CD4-positive, alpha-beta T cell (primary cell): ENCODE measurements at regions not wholly inside any gene's neighbourhood (a gene's known extent, or its start where the extent isn't known, plus 50 kb on each side); places are given as distances from the start of the nearest gene placed in this dataset.

ENCODE experiments used
- ATAC-seq: fragments of 200-7000 bp; cut with Tn5 transposase; one replicate; pipeline ENCODE4 v1.10.0; 2022; ENCODE audit warnings: mild to moderate bottlenecking; ENCODE audit not compliant: poor library complexity
- CTCF ChIA-PET: fragments of 350-600 bp; sonication (Branson Sonifier 250); formaldehyde crosslinking; loops from one replicate; lab custom pipeline; 2021; ENCODE audit warnings: antibody characterized with exemption, inconsistent platforms; lab: Charles Lee
- POLR2A ChIA-PET: fragments of 350-600 bp; sonication (Branson Sonifier 250); formaldehyde crosslinking; loops from one replicate; lab custom pipeline; 2021; ENCODE audit warnings: antibody characterized with exemption, inconsistent platforms; lab: Charles Lee
- DNase-seq, 14 experiments: peaks; one replicate each; pipeline ENCODE4 v3.0.0-alpha.2; 2013 to 2020; ENCODE audit warnings: mixed read lengths in 2 of 14
- H3K27ac ChIP-seq, 2 donors: one replicate each; pipeline versions ENCODE4 v1.5.1 to v1.7.0; 2013; ENCODE audit warnings: low read length in 2 of 2, low read depth in 1 of 2, mild to moderate bottlenecking in 1 of 2
- H3K27me3 ChIP-seq, 2 experiments: 1 replicate in 1 of 2; 2 replicates in 1 of 2; pipeline versions ENCODE4 v1.6.1 to v1.7.0; 2013; ENCODE audit warnings: low read length in 2 of 2, control low read depth in 1 of 2, mild to moderate bottlenecking in 1 of 2, moderate library complexity in 1 of 2; ENCODE audit not compliant: insufficient read depth in 2 of 2, control insufficient read depth in 1 of 2
- H3K36me3 ChIP-seq: one replicate; pipeline ENCODE4 v1.6.1; 2013; ENCODE audit warnings: low read length, control low read depth; ENCODE audit not compliant: insufficient read depth
- H3K4me1 ChIP-seq: one replicate; pipeline ENCODE4 v1.6.1; 2013; ENCODE audit warnings: low read length, control low read depth; ENCODE audit not compliant: insufficient read depth
- H3K4me3 ChIP-seq: one replicate; pipeline ENCODE4 v1.5.1; 2013; ENCODE audit warnings: mild to moderate bottlenecking, low read length, moderate library complexity
- H3K9me3 ChIP-seq, 2 experiments: 1 replicate in 1 of 2; 2 replicates in 1 of 2; pipeline versions ENCODE4 v1.6.1 to v1.7.0; 2013; ENCODE audit warnings: low read length in 2 of 2, mild to moderate bottlenecking in 2 of 2, control low read depth in 1 of 2, moderate library complexity in 1 of 2; ENCODE audit not compliant: control insufficient read depth in 1 of 2, insufficient read depth in 1 of 2
- H3K27ac Mint-ChIP-seq: one replicate; pipeline ENCODE4 v1.8.0; 2020; ENCODE audit warnings: mixed read lengths
- H3K27me3 Mint-ChIP-seq: one replicate; pipeline ENCODE4 v1.8.0; 2021; ENCODE audit warnings: mixed read lengths
- H3K36me3 Mint-ChIP-seq: one replicate; pipeline ENCODE4 v1.8.0; 2021; ENCODE audit warnings: low read depth, mixed read lengths
- H3K4me1 Mint-ChIP-seq: one replicate; pipeline ENCODE4 v1.8.0; 2021; ENCODE audit warnings: low read depth, mixed read lengths
- H3K4me3 Mint-ChIP-seq: one replicate; pipeline ENCODE4 v1.8.0; 2020; ENCODE audit warnings: mild to moderate bottlenecking, mixed read lengths
- H3K9me3 Mint-ChIP-seq: one replicate; pipeline ENCODE4 v1.8.0; 2020; ENCODE audit warnings: mixed read lengths
- CTCF ChIP-seq: fragments of 200-600 bp; IDR thresholded peaks from one replicate; pipeline ENCODE4 v1.8.0; 2022; ENCODE audit warnings: antibody characterized with exemption, mild to moderate bottlenecking
- intact Hi-C, 2 experiments: fragments of 100-400 bp; cut with DNase I in 1 of 2; cut with micrococcal nuclease in 1 of 2; formaldehyde crosslinking; loops; one replicate each; pipeline versions ENCODE4 v1.15.1 to v1.9.0; 2023 to 2025; cut with DNase I, micrococcal nuclease

- DNase-seq (no peak), ATAC-seq (no peak)
- Mint-ChIP-seq H3K36me3 (no peaks in the 10 kb centered on the region), H3K9me3 (peaks cover 11% of the 10 kb centered on the region), H3K27me3 (no peaks in the 10 kb centered on the region), H3K27ac (no peak overlapping the region), H3K4me1 (no peaks in the 10 kb centered on the region), H3K4me3 (no peak overlapping the region)
- no peaks in the 10 kb centered on the region for H3K36me3 ChIP-seq
- ChIA-PET CTCF (no interaction called here), POLR2A (no interaction called here)
- H3K4me1 ChIP-seq, result no peaks in the 10 kb centered on the region
- H3K27ac ChIP-seq, result no peak overlapping the region
- H3K27me3 ChIP-seq, result no peaks in the 10 kb centered on the region
- no peak overlapping the region for H3K4me3 ChIP-seq
- intact Hi-C loops, result no loop called here
- no peak for TF ChIP-seq CTCF
- no peaks in the 10 kb centered on the region for H3K9me3 ChIP-seq
These were observed 131.9 kb downstream of the SOX11 start for GRCh38 chr2:5824126-5824525.

- DNase-seq, result no peak
- H3K27me3 ChIP-seq, result no peaks in the 10 kb centered on the region
- Mint-ChIP-seq H3K4me3 (no peak overlapping the region), H3K36me3 (no peaks in the 10 kb centered on the region), H3K4me1 (no peaks in the 10 kb centered on the region), H3K9me3 (peaks cover 11% of the 10 kb centered on the region), H3K27me3 (no peaks in the 10 kb centered on the region), H3K27ac (no peak overlapping the region)
- H3K36me3 ChIP-seq, result no peaks in the 10 kb centered on the region
- ATAC-seq, result no peak
- ChIA-PET POLR2A (no interaction called here), CTCF (no interaction called here)
- no peak for TF ChIP-seq CTCF
- no peaks in the 10 kb centered on the region for H3K4me1 ChIP-seq
- no peaks in the 10 kb centered on the region for H3K9me3 ChIP-seq
- no peak overlapping the region for H3K27ac ChIP-seq
- intact Hi-C loops, result no loop called here
- no peak overlapping the region for H3K4me3 ChIP-seq
These were observed 133.5 kb downstream of the SOX11 start for GRCh38 chr2:5825686-5826085.

GRCh38 chr2:5826979-5827655 is 134.9 kb downstream of the SOX11 start:
- DNase-seq (no peak), ATAC-seq (no peak)
- H3K9me3 Mint-ChIP-seq, result peaks cover 11% of the 10 kb centered on the region
- ChIA-PET POLR2A (no interaction called here), CTCF (no interaction called here)
- Histone ChIP-seq H3K27me3 (no peaks in the 10 kb centered on the region), H3K27ac (no peak overlapping the region), H3K9me3 (no peaks in the 10 kb centered on the region), H3K4me3 (no peak overlapping the region), H3K4me1 (no peaks in the 10 kb centered on the region), H3K36me3 (no peaks in the 10 kb centered on the region)
- no peak for TF ChIP-seq CTCF
- intact Hi-C loops, result no loop called here
- no peak overlapping the region for H3K27ac Mint-ChIP-seq
- no peaks in the 10 kb centered on the region for H3K27me3 Mint-ChIP-seq
- no peak overlapping the region for H3K4me3 Mint-ChIP-seq
- no peaks in the 10 kb centered on the region for H3K36me3 Mint-ChIP-seq
- H3K4me1 Mint-ChIP-seq, result no peaks in the 10 kb centered on the region
